ENCODE measurements at regions not wholly inside any gene's neighbourhood (a gene's known extent, or its start where the extent isn't known, plus 50 kb on each side); places are given as distances from the start of the nearest gene placed in this dataset.
"Not testable (repeated sequence)": the region's sequence is repeated elsewhere in the genome, so short reads cannot be mapped to it uniquely, and the experiment has no call there.

- no peak overlapping the region for H3K27ac Mint-ChIP-seq
- no peaks in the 10 kb centered on the region for H3K36me3 Mint-ChIP-seq (ENCODE audit: low read depth)
- H3K27me3 Mint-ChIP-seq (ENCODE audit: low read depth): no peaks in the 10 kb centered on the region
- no peak overlapping the region for H3K4me3 Mint-ChIP-seq (ENCODE audit: low read depth)
- intact Hi-C loops (cut with micrococcal nuclease): no loop called here
- no peak for DNase-seq (ENCODE audit: low spot score)
- H3K4me1 Mint-ChIP-seq (ENCODE audit: low read depth): no peaks in the 10 kb centered on the region
- H3K9me3 Mint-ChIP-seq: peaks cover 4% of the 10 kb centered on the region
Observed at GRCh38 chr7:124168616-124169015, 135.7 kb upstream of the TMEM229A start.

- no peak for DNase-seq (ENCODE audit: low spot score)
- Mint-ChIP-seq H3K36me3 (ENCODE audit: low read depth) (no peaks in the 10 kb centered on the region), H3K27ac (no peak overlapping the region), H3K4me1 (ENCODE audit: low read depth) (no peaks in the 10 kb centered on the region), H3K4me3 (ENCODE audit: low read depth) (no peak overlapping the region), H3K27me3 (ENCODE audit: low read depth) (no peaks in the 10 kb centered on the region), H3K9me3 (no peaks in the 10 kb centered on the region)
- intact Hi-C loops (cut with micrococcal nuclease): no loop called here
Observed at GRCh38 chr7:124162667-124163066, 129.8 kb upstream of the TMEM229A start.

- Mint-ChIP-seq H3K27me3 (ENCODE audit: low read depth) (no peaks in the 10 kb centered on the region), H3K9me3 (no peaks in the 10 kb centered on the region), H3K27ac (no peak overlapping the region), H3K36me3 (ENCODE audit: low read depth) (no peaks in the 10 kb centered on the region), H3K4me1 (ENCODE audit: low read depth) (no peaks in the 10 kb centered on the region), H3K4me3 (ENCODE audit: low read depth) (no peak overlapping the region)
- intact Hi-C loops (cut with micrococcal nuclease): loop anchor here (10.0 kb wide), 1 partner anchor 629 kb away; no protein-coding TSS in a partner anchor
- DNase-seq (ENCODE audit: low spot score): no peak
Observed at GRCh38 chr7:124155432-124156022, 122.7 kb upstream of the TMEM229A start.

- intact Hi-C loops (cut with micrococcal nuclease): loop anchor here (10.0 kb wide), 1 partner anchor 632 kb away; no protein-coding TSS in a partner anchor
- H3K4me3 Mint-ChIP-seq (ENCODE audit: low read depth): no peak overlapping the region
- H3K27me3 Mint-ChIP-seq (ENCODE audit: low read depth): no peaks in the 10 kb centered on the region
Observed at GRCh38 chr7:124152859-124153692, 120.2 kb upstream of the TMEM229A start.

GRCh38 chr7:124137664-124138063 lies 104.8 kb upstream of the TMEM229A start:
- no peak overlapping the region for H3K27ac Mint-ChIP-seq
- H3K9me3 Mint-ChIP-seq: no peaks in the 10 kb centered on the region
- H3K36me3 Mint-ChIP-seq (ENCODE audit: low read depth): no peaks in the 10 kb centered on the region
- H3K4me1 Mint-ChIP-seq (ENCODE audit: low read depth): no peaks in the 10 kb centered on the region
- H3K4me3 Mint-ChIP-seq (ENCODE audit: low read depth): no peak overlapping the region
- intact Hi-C loops (cut with micrococcal nuclease): no loop called here
- H3K27me3 Mint-ChIP-seq (ENCODE audit: low read depth): no peaks in the 10 kb centered on the region
- DNase-seq (ENCODE audit: low spot score): no peak

More at GRCh38 chr7:124152859-124153692, 120.2 kb upstream of the TMEM229A start:
- DNase-seq (ENCODE audit: low spot score): no peak
- no peak overlapping the region for H3K27ac Mint-ChIP-seq
- no peaks in the 10 kb centered on the region for H3K36me3 Mint-ChIP-seq (ENCODE audit: low read depth)
- no peaks in the 10 kb centered on the region for H3K9me3 Mint-ChIP-seq
- H3K4me1 Mint-ChIP-seq (ENCODE audit: low read depth): no peaks in the 10 kb centered on the region

GRCh38 chr7:124124201-124124600 lies 91.3 kb upstream of the TMEM229A start:
- no peaks in the 10 kb centered on the region for H3K36me3 Mint-ChIP-seq (ENCODE audit: low read depth)
- no peak overlapping the region for H3K27ac Mint-ChIP-seq
- no peaks in the 10 kb centered on the region for H3K27me3 Mint-ChIP-seq (ENCODE audit: low read depth)
- H3K9me3 Mint-ChIP-seq: no peaks in the 10 kb centered on the region
- no peak overlapping the region for H3K4me3 Mint-ChIP-seq (ENCODE audit: low read depth)
- intact Hi-C loops (cut with micrococcal nuclease): no loop called here
- DNase-seq (ENCODE audit: low spot score): no peak
- no peaks in the 10 kb centered on the region for H3K4me1 Mint-ChIP-seq (ENCODE audit: low read depth)

GRCh38 chr7:124120911-124121310 lies 88.0 kb upstream of the TMEM229A start:
- no peak overlapping the region for H3K4me3 Mint-ChIP-seq (ENCODE audit: low read depth)
- no peaks in the 10 kb centered on the region for H3K36me3 Mint-ChIP-seq (ENCODE audit: low read depth)
- H3K9me3 Mint-ChIP-seq: no peaks in the 10 kb centered on the region
- intact Hi-C loops (cut with micrococcal nuclease): no loop called here
- DNase-seq (ENCODE audit: low spot score): no peak
- H3K27me3 Mint-ChIP-seq (ENCODE audit: low read depth): no peaks in the 10 kb centered on the region
- no peak overlapping the region for H3K27ac Mint-ChIP-seq
- no peaks in the 10 kb centered on the region for H3K4me1 Mint-ChIP-seq (ENCODE audit: low read depth)

GRCh38 chr7:124113045-124113444 lies 80.2 kb upstream of the TMEM229A start:
- Mint-ChIP-seq H3K9me3 (no peaks in the 10 kb centered on the region), H3K36me3 (ENCODE audit: low read depth) (no peaks in the 10 kb centered on the region), H3K27ac (no peak overlapping the region), H3K27me3 (ENCODE audit: low read depth) (no peaks in the 10 kb centered on the region), H3K4me1 (ENCODE audit: low read depth) (no peaks in the 10 kb centered on the region), H3K4me3 (ENCODE audit: low read depth) (no peak overlapping the region)
- intact Hi-C loops (cut with micrococcal nuclease): no loop called here
- DNase-seq (ENCODE audit: low spot score): no peak

GRCh38 chr7:124106575-124106974 lies 73.7 kb upstream of the TMEM229A start:
- no peaks in the 10 kb centered on the region for H3K9me3 Mint-ChIP-seq
- no peak overlapping the region for H3K27ac Mint-ChIP-seq
- no peak overlapping the region for H3K4me3 Mint-ChIP-seq (ENCODE audit: low read depth)
- H3K36me3 Mint-ChIP-seq (ENCODE audit: low read depth): no peaks in the 10 kb centered on the region
- no peak for DNase-seq (ENCODE audit: low spot score)
- no peaks in the 10 kb centered on the region for H3K4me1 Mint-ChIP-seq (ENCODE audit: low read depth)
- no peaks in the 10 kb centered on the region for H3K27me3 Mint-ChIP-seq (ENCODE audit: low read depth)
- intact Hi-C loops (cut with micrococcal nuclease): loop anchor here (10.0 kb wide), 1 partner anchor 748 kb away; no protein-coding TSS in a partner anchor

GRCh38 chr7:124101173-124101768 lies 68.4 kb upstream of the TMEM229A start:
- H3K4me1 Mint-ChIP-seq (ENCODE audit: low read depth): no peaks in the 10 kb centered on the region
- intact Hi-C loops (cut with micrococcal nuclease): loop anchor here (5.0 to 10.0 kb wide), 2 partner anchors 686 to 754 kb away; no protein-coding TSS in a partner anchor
- H3K9me3 Mint-ChIP-seq: no peaks in the 10 kb centered on the region
- no peaks in the 10 kb centered on the region for H3K36me3 Mint-ChIP-seq (ENCODE audit: low read depth)
- no peak overlapping the region for H3K4me3 Mint-ChIP-seq (ENCODE audit: low read depth)
- no peaks in the 10 kb centered on the region for H3K27me3 Mint-ChIP-seq (ENCODE audit: low read depth)
- no peak overlapping the region for H3K27ac Mint-ChIP-seq
- DNase-seq (ENCODE audit: low spot score): no peak

GRCh38 chr7:124100190-124100589 lies 67.3 kb upstream of the TMEM229A start:
- intact Hi-C loops (cut with micrococcal nuclease): loop anchor here (5.0 to 10.0 kb wide), 2 partner anchors 687 to 755 kb away; no protein-coding TSS in a partner anchor
- DNase-seq (ENCODE audit: low spot score): no peak
- Mint-ChIP-seq H3K27me3 (ENCODE audit: low read depth) (no peaks in the 10 kb centered on the region), H3K36me3 (ENCODE audit: low read depth) (no peaks in the 10 kb centered on the region), H3K4me3 (ENCODE audit: low read depth) (no peak overlapping the region), H3K4me1 (ENCODE audit: low read depth) (no peaks in the 10 kb centered on the region), H3K27ac (no peak overlapping the region), H3K9me3 (no peaks in the 10 kb centered on the region)

GRCh38 chr7:124099585-124099984 lies 66.7 kb upstream of the TMEM229A start:
- intact Hi-C loops (cut with micrococcal nuclease): not testable (repeated sequence)

GRCh38 chr7:124089621-124090020 lies 56.8 kb upstream of the TMEM229A start:
- Mint-ChIP-seq H3K9me3 (no peaks in the 10 kb centered on the region), H3K4me1 (ENCODE audit: low read depth) (no peaks in the 10 kb centered on the region), H3K27me3 (ENCODE audit: low read depth) (no peaks in the 10 kb centered on the region), H3K36me3 (ENCODE audit: low read depth) (no peaks in the 10 kb centered on the region), H3K27ac (no peak overlapping the region), H3K4me3 (ENCODE audit: low read depth) (no peak overlapping the region)
- intact Hi-C loops (cut with micrococcal nuclease): no loop called here
- DNase-seq (ENCODE audit: low spot score): no peak

More at GRCh38 chr7:124099585-124099984, 66.7 kb upstream of the TMEM229A start:
- H3K9me3 Mint-ChIP-seq; H3K27ac Mint-ChIP-seq; DNase-seq (ENCODE audit: low spot score); H3K4me3 Mint-ChIP-seq (ENCODE audit: low read depth); H3K27me3 Mint-ChIP-seq (ENCODE audit: low read depth); H3K4me1 Mint-ChIP-seq (ENCODE audit: low read depth); H3K36me3 Mint-ChIP-seq (ENCODE audit: low read depth): not testable (repeated sequence)
